ENCODE measurements at regions not wholly inside any gene's neighbourhood (a gene's known extent, or its start where the extent isn't known, plus 50 kb on each side); places are given as distances from the start of the nearest gene placed in this dataset.

- no peak for DNase-seq
Observed at GRCh38 chr3:190252080-190252479, 70.2 kb downstream of the CLDN1 start.

- no peak for DNase-seq
Observed at GRCh38 chr3:190249414-190249813, 72.8 kb downstream of the CLDN1 start.

GRCh38 chr3:190242147-190242546 lies 80.1 kb downstream of the CLDN1 start:
- DNase-seq: no peak

GRCh38 chr3:190239325-190239724 lies 82.9 kb downstream of the CLDN1 start:
- no peak for DNase-seq

- no peak for DNase-seq
Observed at GRCh38 chr3:190238871-190239270, 83.4 kb downstream of the CLDN1 start.

- DNase-seq: no peak
Observed at GRCh38 chr3:190234621-190235020, 87.6 kb downstream of the CLDN1 start.

GRCh38 chr3:190229632-190230424 lies 92.4 kb downstream of the CLDN1 start:
- no peak for DNase-seq

GRCh38 chr3:190227064-190227463 lies 95.2 kb downstream of the CLDN1 start:
- no peak for DNase-seq

GRCh38 chr3:190224863-190225692 lies 97.2 kb downstream of the CLDN1 start:
- DNase-seq: no peak

GRCh38 chr3:190224456-190224855 lies 97.8 kb downstream of the CLDN1 start:
- no peak for DNase-seq

- DNase-seq: no peak
Observed at GRCh38 chr3:190222916-190223315, 99.3 kb downstream of the CLDN1 start.

- no peak for DNase-seq
Observed at GRCh38 chr3:190222360-190222759, 99.9 kb downstream of the CLDN1 start.

GRCh38 chr3:190220362-190220761 lies 99.7 kb upstream of the P3H2 start:
- no peak for DNase-seq

- no peak for DNase-seq
Observed at GRCh38 chr3:190217081-190217480, 96.4 kb upstream of the P3H2 start.

GRCh38 chr3:190213727-190214126 lies 93.0 kb upstream of the P3H2 start:
- no peak for DNase-seq

GRCh38 chr3:190210608-190211007 lies 89.9 kb upstream of the P3H2 start:
- DNase-seq: no peak

GRCh38 chr3:190209533-190209932 lies 88.8 kb upstream of the P3H2 start:
- no peak for DNase-seq

- no peak for DNase-seq
Observed at GRCh38 chr3:190208196-190208595, 87.5 kb upstream of the P3H2 start.

- no peak for DNase-seq
Observed at GRCh38 chr3:190205739-190206138, 85.0 kb upstream of the P3H2 start.

GRCh38 chr3:190204200-190204599 lies 83.5 kb upstream of the P3H2 start:
- DNase-seq: no peak

- DNase-seq: no peak
Observed at GRCh38 chr3:190197346-190197763, 76.7 kb upstream of the P3H2 start.

- DNase-seq: no peak
Observed at GRCh38 chr3:190194506-190194905, 73.8 kb upstream of the P3H2 start.

GRCh38 chr3:190193210-190193609 lies 72.5 kb upstream of the P3H2 start:
- no peak for DNase-seq

- DNase-seq: no peak
Observed at GRCh38 chr3:190192739-190193138, 72.0 kb upstream of the P3H2 start.

Measured in GOT3 (cell line).